ENCODE measurements at regions not wholly inside any gene's neighbourhood (a gene's known extent, or its start where the extent isn't known, plus 50 kb on each side); places are given as distances from the start of the nearest gene placed in this dataset.
"Not testable (repeated sequence)": the region's sequence is repeated elsewhere in the genome, so short reads cannot be mapped to it uniquely, and the experiment has no call there.

GRCh38 chr6:169406804-169407203, 153.2 kb upstream of the THBS2 start:
- TF ChIP-seq CTCF (conservative IDR thresholded peaks at IDR 0.05; ENCODE audit: low read depth, low read length): no peak
- H3K4me3 ChIP-seq (ENCODE audit: low read depth, low read length): no peak overlapping the region
- DNase-seq (ENCODE audit: low read depth): no peak

- no peak overlapping the region for H3K4me3 ChIP-seq (ENCODE audit: low read depth, low read length)
- no peak for DNase-seq (ENCODE audit: low read depth)
- TF ChIP-seq CTCF (conservative IDR thresholded peaks at IDR 0.05; ENCODE audit: low read depth, low read length): no peak
Observed at GRCh38 chr6:169406034-169406433, 152.4 kb upstream of the THBS2 start.

GRCh38 chr6:169404828-169405227, 151.2 kb upstream of the THBS2 start:
- no peak for DNase-seq (ENCODE audit: low read depth)
- TF ChIP-seq CTCF (conservative IDR thresholded peaks at IDR 0.05; ENCODE audit: low read depth, low read length): no peak
- no peak overlapping the region for H3K4me3 ChIP-seq (ENCODE audit: low read depth, low read length)

- H3K4me3 ChIP-seq (ENCODE audit: low read depth, low read length): no peak overlapping the region
- TF ChIP-seq CTCF (conservative IDR thresholded peaks at IDR 0.05; ENCODE audit: low read depth, low read length): no peak
- DNase-seq (ENCODE audit: low read depth): no peak
Observed at GRCh38 chr6:169398342-169399105, 144.9 kb upstream of the THBS2 start.

GRCh38 chr6:169397684-169398083, 144.0 kb upstream of the THBS2 start:
- no peak for TF ChIP-seq CTCF (conservative IDR thresholded peaks at IDR 0.05; ENCODE audit: low read depth, low read length)
- DNase-seq (ENCODE audit: low read depth): no peak
- H3K4me3 ChIP-seq (ENCODE audit: low read depth, low read length): no peak overlapping the region

- no peak overlapping the region for H3K4me3 ChIP-seq (ENCODE audit: low read depth, low read length)
- no peak for DNase-seq (ENCODE audit: low read depth)
- no peak for TF ChIP-seq CTCF (conservative IDR thresholded peaks at IDR 0.05; ENCODE audit: low read depth, low read length)
Observed at GRCh38 chr6:169396554-169397163, 143.0 kb upstream of the THBS2 start.

GRCh38 chr6:169396009-169396539, 142.4 kb upstream of the THBS2 start:
- not testable (repeated sequence) for DNase-seq (ENCODE audit: low read depth); H3K4me3 ChIP-seq (ENCODE audit: low read depth, low read length)

All from choroid plexus epithelial cell (primary cell).